HG03039 (cell line): ENCODE measurements at regions not wholly inside any gene's neighbourhood (a gene's known extent, or its start where the extent isn't known, plus 50 kb on each side); places are given as distances from the start of the nearest gene placed in this dataset.

Source experiments
- ATAC-seq: cut with Tn5 transposase; IDR thresholded peaks from one replicate; pipeline ENCODE4 v1.9.1; 2021; ENCODE audit warnings: mild to moderate bottlenecking, moderate library complexity; ENCODE audit not compliant: unreplicated experiment

DNA sequence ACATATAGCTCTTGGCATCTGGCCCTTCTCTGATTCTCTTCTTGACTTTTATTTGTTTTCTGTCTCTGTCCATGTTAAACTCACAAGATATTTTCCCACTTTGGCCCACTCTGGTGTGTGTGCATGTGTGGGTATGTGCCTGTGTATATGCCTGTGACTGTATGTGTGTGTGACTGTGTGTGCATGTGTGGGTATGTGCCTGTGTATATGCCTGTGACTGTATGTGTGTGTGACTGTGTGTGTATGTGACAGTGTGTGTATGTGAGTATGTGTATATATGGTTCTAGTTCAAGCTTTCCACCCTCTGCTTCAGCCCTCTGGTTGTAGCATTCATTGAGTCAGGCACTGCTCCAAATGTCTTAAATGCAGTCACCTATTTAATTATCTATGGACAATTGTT lies 88.6 kb upstream of the GGTLC1 start:
- no peak for ATAC-seq

- ATAC-seq = no peak
Observed at GRCh38 chr20:24070679-24071078, 82.1 kb upstream of the GGTLC1 start.

DNA sequence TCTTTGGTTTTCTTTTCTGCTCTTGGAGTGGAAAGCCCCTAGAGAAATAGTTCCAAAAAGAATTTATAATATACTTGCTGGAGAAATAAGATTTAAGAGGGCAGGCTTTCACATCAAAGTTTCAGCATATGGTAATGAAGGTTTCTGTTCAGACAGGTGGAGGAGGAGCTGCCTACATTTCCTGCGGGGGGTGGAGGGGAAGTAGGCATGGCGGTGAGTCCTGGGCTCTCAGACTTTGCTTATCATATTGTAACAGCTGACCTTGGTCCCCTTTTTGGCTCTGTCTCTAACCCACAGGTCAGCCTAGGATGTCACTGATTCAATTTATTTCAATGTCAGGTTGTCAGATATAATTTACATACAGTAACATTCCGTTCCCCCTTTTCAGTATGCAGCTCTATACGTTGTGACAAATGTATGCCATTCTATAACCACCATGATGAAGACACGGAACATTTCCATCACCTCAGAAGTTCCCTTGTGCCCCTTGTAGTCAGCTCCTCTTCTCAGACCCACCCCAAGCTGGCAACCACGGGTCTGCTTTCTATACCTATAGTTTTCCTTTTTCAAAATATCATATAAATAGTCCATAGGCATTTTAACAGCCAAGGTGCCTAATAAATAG lies 77.6 kb upstream of the GGTLC1 start:
- no peak for ATAC-seq

DNA sequence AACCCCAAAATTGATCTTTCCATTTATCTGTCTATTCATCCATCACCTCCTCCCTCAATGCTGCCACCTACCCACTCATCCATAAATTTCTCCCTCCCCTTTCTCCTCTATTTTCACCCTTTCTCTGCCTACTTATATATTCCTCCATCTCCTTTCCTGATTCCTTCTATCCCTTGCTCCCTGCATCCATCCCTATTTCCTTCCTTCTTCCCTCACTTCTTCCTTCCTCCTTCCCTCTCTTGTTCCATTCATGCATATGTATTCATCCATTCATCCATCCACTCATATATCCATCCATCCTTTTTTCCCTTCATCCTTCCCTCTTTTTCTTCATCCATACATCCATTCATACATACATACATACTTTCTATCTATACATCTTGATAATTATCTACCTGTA lies 76.3 kb upstream of the GGTLC1 start:
- no peak for ATAC-seq

DNA sequence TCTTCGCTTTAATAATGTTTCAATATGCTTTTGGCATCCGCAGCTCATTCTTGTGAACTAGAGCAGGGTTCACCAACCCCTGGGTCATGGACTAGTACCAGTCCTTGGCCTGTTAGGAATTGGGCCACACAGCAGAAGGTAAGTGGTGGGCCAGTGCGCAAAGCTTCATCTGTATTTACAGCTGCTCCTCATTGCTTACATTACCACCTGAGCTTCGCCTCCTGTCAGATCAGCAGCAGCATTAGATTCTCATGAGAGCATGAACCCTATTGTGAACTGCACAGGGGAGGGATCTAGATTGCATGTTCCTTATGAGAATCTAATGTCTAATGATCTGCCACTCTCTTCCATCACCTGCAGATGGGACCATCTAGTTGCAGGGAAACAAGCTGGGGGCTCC lies 75.5 kb upstream of the GGTLC1 start:
- no peak for ATAC-seq

DNA sequence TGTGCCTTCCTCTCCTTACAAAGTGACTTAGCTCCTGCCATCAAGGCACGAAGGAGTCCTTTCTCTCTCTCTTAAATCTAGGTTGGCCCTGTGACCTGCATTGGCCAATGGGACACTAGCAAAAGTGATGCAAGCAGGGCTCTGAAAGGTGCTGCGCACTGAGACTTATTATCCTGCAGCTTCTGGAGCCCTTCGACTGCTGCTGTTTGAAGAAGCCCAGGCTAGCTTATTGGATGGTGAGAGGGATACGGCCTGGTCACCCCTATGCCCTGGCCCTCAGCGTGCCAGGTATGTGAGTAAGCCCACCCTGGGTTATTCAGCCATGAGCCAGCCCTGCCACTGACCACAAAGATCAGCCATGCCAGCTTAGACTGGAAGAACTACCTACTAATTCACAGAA lies 74.5 kb upstream of the GGTLC1 start:
- no peak for ATAC-seq

DNA sequence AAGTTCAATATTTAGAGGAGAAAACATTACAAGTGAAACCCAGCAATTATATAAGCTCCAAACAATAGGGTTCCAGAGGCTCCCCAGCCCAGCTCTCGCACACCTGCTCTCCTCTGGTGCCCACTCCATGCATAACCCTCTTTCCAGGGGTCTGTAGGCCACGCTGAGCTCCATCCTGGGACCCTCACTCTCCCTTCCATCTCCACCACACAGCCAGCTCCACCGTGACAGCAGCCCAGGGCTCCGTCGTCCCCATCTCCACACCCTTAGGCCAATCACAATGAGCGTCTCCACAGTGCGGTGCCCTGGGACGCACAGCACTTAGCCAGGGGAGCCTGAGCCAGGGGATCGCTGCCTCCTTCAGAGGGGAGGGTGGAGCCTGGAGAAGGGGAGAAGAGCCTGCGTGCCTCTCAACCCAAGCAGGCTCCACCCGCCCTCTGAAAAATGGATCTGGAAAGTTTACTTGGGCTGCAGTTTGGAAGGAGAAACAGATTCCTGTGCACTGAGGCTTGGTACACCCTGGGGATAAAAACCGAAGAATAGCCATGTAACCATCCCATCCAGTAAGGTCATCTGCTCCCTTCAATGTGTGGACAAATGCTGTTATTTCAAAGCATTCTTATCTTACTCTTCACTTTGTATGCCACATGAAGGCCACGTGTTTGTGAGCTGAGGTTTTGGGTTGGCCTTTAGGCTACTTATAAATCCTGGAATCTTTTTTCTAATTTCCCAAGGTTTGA lies 72.4 kb upstream of the GGTLC1 start:
- no peak for ATAC-seq

DNA sequence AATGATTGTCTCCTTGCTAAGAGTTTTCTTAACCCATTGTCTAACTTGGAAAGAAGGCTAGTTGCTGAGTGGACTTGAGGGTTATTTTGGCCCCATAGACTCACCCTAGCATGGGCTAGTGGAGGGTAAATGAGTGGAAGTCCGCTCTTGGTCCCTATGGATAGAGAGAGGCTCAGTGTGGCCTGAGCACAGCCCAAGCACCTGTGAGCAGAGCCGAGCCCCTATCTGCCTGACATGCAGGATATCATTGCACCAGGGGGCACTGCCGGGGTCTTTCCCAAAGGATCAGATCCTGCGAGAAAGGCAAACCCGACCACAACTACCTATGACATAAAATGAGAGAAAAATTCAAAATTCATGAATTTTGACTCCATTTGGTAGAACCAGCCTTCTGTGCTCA lies 70.6 kb upstream of the GGTLC1 start:
- no peak for ATAC-seq

DNA sequence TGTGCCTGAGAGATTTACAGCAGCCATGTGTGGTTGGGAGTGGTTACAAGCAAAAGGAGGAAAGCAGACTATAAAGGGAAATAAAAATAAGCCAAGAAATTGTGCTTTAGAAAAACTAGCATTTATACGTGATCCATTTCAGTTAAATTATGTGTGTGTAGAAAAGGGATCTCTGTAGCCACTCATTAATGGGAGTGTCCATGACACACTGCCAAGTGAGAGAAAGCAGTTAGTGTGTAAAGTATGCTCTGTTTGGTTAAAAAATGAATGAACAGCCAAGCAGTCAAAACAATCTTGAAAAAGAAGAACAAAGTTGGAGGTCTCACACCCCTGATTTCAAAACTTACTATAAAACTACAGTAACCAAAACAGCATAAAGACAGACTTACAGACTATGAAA lies 67.9 kb upstream of the GGTLC1 start:
- ATAC-seq = no peak

GRCh38 chr20:24052599-24053275 lies 64.2 kb upstream of the GGTLC1 start:
- ATAC-seq = no peak

DNA sequence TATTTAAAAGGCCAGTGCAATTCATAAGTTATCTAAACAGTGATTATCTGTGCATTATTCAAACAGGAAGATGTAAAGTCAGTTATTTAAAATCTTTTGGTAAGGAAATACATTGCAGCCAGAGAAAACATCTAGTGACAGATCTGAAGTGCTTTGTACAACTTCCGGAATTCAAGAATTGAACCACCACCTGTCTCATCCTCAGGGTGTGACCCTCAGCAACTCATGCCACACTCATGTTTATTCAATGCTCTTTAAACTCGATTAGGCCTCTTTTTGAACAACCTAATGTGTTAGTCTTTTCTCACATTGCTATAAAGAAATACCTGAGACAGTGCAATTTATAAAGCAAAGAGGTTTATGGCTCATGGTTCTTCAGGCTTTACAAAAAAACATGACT lies 62.6 kb upstream of the GGTLC1 start:
- no peak for ATAC-seq

DNA sequence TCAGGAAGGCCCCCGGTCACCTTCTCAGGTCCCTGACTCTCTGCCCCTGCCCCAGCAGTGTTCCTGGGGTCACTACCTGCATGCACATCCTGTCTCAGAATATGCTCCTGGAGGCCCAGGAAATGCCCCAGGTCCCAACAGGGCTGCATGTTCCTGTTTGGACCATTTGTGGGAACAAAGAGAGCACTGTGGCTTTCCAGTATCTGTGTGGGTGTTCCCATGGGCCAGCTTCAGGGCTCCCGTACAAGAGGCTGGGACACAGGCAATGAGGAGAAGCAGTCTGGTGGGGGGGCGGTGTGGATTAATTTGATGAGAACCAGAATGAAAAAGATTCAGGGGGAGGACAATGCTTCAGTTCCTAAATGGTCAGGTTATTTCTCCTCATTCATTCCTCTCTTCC lies 61.5 kb upstream of the GGTLC1 start:
- no peak for ATAC-seq

DNA sequence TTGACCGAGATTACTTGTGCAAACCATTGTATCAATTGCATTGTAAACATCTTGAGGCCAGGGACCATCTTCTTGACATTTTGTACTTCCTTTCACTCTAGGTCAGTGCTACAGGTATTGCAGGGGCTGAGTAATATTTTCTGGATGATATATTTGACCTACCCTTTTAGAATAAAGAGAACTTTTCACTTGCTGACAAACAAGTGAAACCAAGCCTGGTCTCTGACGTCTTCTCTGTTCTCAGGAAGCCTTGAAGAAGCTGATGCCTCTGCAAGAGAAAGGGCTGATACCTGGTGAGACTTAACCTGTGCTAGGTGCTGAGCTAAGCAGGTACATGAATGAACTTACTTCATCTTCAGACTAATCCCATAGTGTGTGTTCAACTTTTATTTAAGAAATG lies 60.5 kb upstream of the GGTLC1 start:
- no peak for ATAC-seq

DNA sequence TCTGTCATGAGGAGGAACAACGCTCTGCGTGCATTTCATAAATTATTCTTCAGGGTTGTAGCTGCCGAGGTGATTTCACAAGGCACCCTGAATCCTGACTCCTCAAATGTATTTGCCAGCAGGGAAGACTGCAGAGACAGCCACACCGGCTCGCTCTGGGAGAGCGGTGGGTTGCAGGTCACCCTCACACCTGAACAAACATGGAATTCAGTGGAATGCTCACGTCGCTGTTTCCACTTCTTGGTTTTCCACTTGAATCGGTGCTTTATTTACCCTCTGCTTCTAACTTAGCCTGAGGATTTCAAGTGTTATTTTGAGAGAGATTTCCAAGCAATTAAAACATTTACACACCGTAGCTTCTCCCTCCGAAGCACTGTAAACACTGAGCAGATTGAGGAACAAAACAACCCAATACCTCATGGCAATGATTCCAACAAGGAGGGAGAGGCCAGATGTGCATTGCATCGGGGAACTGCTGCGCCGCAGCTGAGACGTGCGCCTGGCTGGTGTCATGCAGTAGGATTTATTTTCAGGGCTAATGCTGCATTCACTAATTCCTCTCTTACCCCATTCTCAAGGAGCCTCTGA lies 59.5 kb upstream of the GGTLC1 start:
- ATAC-seq = no peak

- no peak for ATAC-seq
Observed at GRCh38 chr20:24046888-24047287, 58.3 kb upstream of the GGTLC1 start.

DNA sequence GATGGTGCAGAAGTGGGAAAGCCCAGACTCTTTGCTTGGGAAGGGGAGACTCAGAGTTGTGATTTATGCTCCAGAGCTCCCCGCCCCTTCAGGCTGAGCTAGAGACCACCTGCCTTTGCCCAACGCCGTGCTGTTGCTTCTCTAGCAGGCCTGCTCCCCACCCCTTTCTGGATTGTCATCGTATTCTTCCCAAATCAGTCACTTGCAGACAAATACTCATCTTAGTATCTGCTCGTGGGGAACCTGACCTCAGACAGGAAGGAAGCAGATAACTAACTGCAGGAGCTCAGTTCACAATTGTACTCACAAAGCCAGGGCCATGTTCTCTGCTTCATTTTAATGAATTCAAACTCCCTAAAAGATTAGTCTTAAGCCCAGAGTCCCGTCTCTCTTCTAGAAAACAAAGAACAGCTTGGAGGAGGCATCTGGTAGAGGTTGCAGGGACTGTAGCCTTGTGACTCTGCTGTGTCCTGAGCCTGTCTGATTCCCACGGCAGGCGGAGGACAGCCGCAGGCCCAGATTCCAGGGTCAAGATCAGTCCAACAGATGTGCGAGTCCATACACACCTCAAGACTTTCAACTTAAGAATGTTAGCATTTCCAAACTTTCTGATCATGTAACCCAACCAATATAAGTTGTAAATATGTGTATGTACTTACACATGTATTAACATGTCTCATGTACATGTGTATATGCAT lies 57.2 kb upstream of the GGTLC1 start:
- ATAC-seq = no peak

- ATAC-seq = no peak
Observed at GRCh38 chr20:24043294-24043693, 54.7 kb upstream of the GGTLC1 start.

DNA sequence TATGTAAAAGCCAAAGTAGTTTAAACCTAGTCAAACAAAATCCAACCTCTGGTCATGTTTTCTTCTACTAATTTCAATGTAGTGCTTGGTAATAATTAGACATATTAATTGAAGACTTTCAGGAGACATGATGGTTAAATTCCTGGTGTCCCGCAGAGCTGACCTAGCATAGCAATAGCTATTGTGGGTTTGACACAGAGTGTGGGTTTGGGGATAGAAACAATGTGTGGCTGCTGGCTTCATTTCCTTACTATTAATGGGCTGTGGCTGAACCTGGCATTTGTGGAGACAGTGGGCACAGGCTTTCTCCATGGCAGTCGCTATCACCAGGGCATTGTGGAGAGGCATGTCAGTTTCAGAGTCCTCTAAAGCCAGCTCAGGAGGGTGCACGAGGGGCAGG lies 54.1 kb upstream of the GGTLC1 start:
- no peak for ATAC-seq

DNA sequence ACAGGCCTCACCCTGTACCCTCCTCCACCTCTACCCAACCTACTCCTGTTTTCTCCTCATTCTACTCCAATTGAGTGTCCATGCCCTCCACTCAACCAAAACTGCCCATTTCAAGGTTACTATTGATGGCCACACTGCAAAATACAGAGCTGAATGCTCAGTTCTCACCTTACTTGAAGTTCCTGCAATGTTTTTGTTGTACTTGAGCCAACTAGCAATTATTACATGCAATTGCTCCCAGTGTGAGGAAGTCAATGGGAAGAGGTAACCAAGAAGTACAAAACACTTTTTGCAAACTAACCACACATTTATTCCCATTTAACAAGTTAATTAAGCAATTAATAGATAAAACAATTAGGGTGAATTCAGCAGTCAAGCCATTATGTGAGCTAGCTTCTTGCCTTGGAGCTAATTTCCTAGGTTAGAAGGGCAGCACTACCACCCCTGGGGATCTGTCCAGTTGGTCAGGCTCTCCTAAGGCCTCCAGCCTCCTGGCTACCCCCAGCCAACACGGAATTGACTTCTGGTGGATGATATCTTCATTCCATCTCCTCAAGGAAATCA lies 52.4 kb upstream of the GGTLC1 start:
- ATAC-seq = no peak

GRCh38 chr20:24039196-24039595 lies 50.6 kb upstream of the GGTLC1 start:
- ATAC-seq = no peak
